ENCODE measurements at regions not wholly inside any gene's neighbourhood (a gene's known extent, or its start where the extent isn't known, plus 50 kb on each side); places are given as distances from the start of the nearest gene placed in this dataset.

DNA sequence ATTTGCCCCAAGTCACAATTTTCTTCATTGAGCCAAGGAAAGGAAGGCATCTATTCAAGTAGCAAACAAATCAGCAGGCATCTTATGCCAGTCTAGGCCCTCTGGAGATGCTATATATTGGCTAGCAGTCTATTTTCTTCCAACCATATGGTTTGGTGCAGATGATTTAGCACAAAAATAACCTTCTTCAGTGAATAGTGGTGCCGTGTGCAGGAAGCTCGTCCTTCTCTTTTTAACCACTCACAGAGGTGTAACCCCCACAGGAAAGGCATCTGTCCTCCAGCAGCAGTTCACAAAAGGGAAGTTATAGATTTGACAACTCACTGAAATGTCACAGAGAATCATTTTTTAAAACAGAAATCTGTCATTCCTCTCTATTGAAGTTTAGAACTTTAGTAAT, 445.7 kb upstream of the SYT1 start:
- H3K4me3 ChIP-seq (ENCODE audit: low read depth, low read length), result no peak overlapping the region
- TF ChIP-seq, protein P1, sequence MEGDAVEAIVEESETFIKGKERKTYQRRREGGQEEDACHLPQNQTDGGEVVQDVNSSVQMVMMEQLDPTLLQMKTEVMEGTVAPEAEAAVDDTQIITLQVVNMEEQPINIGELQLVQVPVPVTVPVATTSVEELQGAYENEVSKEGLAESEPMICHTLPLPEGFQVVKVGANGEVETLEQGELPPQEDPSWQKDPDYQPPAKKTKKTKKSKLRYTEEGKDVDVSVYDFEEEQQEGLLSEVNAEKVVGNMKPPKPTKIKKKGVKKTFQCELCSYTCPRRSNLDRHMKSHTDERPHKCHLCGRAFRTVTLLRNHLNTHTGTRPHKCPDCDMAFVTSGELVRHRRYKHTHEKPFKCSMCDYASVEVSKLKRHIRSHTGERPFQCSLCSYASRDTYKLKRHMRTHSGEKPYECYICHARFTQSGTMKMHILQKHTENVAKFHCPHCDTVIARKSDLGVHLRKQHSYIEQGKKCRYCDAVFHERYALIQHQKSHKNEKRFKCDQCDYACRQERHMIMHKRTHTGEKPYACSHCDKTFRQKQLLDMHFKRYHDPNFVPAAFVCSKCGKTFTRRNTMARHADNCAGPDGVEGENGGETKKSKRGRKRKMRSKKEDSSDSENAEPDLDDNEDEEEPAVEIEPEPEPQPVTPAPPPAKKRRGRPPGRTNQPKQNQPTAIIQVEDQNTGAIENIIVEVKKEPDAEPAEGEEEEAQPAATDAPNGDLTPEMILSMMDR (IDR thresholded peaks at IDR 0.05; ENCODE audit: low read depth, low read length), result no peak
- no peak for DNase-seq
- no peaks in the 10 kb centered on the region for H3K9me3 ChIP-seq
- H3K4me1 ChIP-seq, result no peaks in the 10 kb centered on the region
- H3K36me3 ChIP-seq, result no peaks in the 10 kb centered on the region
- H3K27me3 ChIP-seq, result no peaks in the 10 kb centered on the region

DNA sequence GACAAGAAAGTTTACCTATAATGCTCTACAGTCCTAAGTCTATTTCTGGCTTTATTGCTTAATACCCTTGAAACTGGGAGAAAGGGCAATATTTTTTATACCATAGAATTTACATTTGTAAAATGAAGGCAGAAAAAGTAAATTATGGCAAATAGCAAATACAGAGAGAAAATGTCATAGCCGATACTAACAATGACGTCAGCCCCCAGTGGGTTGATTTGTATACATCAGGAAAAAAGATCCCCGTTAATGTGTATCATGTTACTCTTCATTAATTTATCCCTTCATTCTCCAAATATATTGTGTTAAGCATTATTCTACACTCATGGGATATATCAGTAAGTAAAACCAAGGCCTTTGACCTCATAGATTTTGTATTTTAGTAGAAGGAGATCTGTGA, 445.1 kb upstream of the SYT1 start:
- Histone ChIP-seq H3K4me3 (ENCODE audit: low read depth, low read length) (no peak overlapping the region), H3K27me3 (no peaks in the 10 kb centered on the region), H3K36me3 (no peaks in the 10 kb centered on the region), H3K9me3 (no peaks in the 10 kb centered on the region), H3K4me1 (no peaks in the 10 kb centered on the region)
- TF ChIP-seq, protein P1 (IDR thresholded peaks at IDR 0.05; ENCODE audit: low read depth, low read length), result no peak
- no peak for DNase-seq

DNA sequence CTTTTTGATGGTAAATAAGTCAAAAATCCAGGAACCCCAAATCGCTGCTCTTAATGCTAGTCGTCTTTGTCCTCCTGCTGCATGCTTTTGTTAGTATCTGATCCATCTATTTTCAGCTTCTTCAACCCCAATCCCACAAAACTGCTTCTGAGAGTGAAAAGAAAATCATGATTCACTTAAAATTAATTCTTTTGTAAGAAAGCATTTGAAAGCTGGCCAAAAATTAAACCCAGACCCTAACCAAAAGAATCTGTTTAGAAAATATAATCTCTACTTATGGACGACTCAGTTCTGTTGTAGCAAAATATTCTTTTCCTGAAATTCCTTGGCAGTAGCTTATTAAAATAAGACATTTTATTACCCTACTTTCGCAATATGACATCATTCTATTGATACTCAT, 443.6 kb upstream of the SYT1 start:
- H3K36me3 ChIP-seq, result no peaks in the 10 kb centered on the region
- TF ChIP-seq, protein P1 (IDR thresholded peaks at IDR 0.05; ENCODE audit: low read depth, low read length), result no peak
- H3K4me3 ChIP-seq (ENCODE audit: low read depth, low read length), result no peak overlapping the region
- DNase-seq, result no peak
- no peaks in the 10 kb centered on the region for H3K9me3 ChIP-seq
- H3K4me1 ChIP-seq, result no peaks in the 10 kb centered on the region
- no peaks in the 10 kb centered on the region for H3K27me3 ChIP-seq

DNA sequence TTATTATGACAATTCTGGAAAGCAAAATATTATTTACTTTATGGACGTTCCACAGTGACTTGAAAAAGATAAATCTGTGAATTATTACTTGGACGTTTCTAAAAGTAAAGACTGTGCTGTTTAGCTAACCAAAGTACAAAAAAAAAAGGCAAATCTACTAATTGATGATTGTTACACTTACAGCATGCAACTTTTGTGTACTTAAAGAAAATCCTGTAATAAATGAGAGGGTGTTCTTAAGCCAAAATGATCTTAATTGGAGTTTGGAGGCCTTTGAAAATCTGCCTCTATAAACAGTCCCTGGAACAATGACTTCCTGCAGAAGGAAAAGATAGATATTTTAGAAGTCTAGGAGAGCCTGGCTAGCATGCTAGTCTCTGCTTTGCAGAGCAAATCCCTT, 434.0 kb upstream of the SYT1 start:
- Histone ChIP-seq H3K9me3 (no peaks in the 10 kb centered on the region), H3K36me3 (no peaks in the 10 kb centered on the region), H3K27me3 (no peaks in the 10 kb centered on the region), H3K4me1 (no peaks in the 10 kb centered on the region), H3K4me3 (ENCODE audit: low read depth, low read length) (no peak overlapping the region)
- no peak for DNase-seq
- TF ChIP-seq, protein P1 (IDR thresholded peaks at IDR 0.05; ENCODE audit: low read depth, low read length), result no peak

DNA sequence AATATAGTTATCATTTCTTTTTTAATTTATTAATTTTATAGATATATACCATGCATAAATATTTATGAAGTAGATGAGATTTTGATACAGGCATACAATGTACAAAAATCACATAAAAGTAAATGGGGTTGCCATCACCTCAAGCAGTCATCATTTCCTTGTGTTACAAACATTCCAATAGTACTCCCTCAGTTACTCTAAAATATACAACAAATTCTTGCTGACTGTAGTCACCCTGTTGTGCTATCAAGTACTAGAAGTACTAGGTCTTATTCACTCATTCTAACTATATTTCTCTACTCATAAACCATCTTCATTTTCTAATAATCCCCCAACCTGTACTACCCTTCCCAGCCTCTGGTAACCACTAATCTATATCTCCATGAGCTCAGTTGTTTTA, 432.6 kb upstream of the SYT1 start:
- no peak overlapping the region for H3K4me3 ChIP-seq (ENCODE audit: low read depth, low read length)
- no peaks in the 10 kb centered on the region for H3K36me3 ChIP-seq
- H3K4me1 ChIP-seq, result no peaks in the 10 kb centered on the region
- no peaks in the 10 kb centered on the region for H3K27me3 ChIP-seq
- TF ChIP-seq, protein P1 (IDR thresholded peaks at IDR 0.05; ENCODE audit: low read depth, low read length), result no peak
- no peaks in the 10 kb centered on the region for H3K9me3 ChIP-seq
- DNase-seq, result no peak

DNA sequence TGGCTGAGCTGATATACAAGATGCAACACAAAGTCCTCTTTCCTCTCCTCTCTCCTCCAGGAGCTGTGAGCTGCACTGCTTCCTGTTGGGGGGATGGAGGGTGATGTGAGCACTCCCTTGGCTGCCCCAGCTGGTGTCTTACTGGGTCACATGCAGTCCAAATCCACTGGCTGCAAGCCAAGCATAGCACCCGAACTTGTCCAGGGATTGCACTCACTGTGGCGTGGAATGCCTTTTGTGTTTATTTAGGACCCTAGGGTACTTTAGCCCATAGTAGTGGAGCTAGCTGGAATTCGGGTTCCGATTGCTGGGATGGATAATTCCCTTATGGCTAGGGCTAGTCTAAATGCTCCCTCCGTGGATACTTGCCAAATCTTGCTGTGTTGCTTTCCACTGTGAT, 424.9 kb upstream of the SYT1 start:
- Histone ChIP-seq H3K27me3 (no peaks in the 10 kb centered on the region), H3K9me3 (0 out of 2 replicates have a peak, but pooled peaks cover 4% of the 10 kb centered on the region), H3K4me1 (no peaks in the 10 kb centered on the region), H3K36me3 (no peaks in the 10 kb centered on the region), H3K4me3 (ENCODE audit: low read depth, low read length) (no peak overlapping the region)
- TF ChIP-seq, protein P1 (IDR thresholded peaks at IDR 0.05; ENCODE audit: low read depth, low read length), result no peak
- DNase-seq, result no peak

Measured in BE2C (cell line).